SK-N-SH (cell line): ENCODE measurements at regions not wholly inside any gene's neighbourhood (a gene's known extent, or its start where the extent isn't known, plus 50 kb on each side); places are given as distances from the start of the nearest gene placed in this dataset.

Experiments
- CTCF ChIA-PET: fragments of 300-600, 350-600 bp; formaldehyde crosslinking; extraction: SDS; loops from one replicate; lab custom pipeline; 2021; lab: Yijun Ruan, JAX
- POLR2A ChIA-PET: fragments of 350-600 bp; sonication (Branson Sonifier 250); formaldehyde crosslinking; extraction: SDS; loops from one replicate; lab custom pipeline; 2020; ENCODE audit warnings: antibody characterized with exemption, inconsistent platforms; lab: Yijun Ruan, JAX
- DNase-seq: peaks from one replicate; pipeline ENCODE4 v3.0.0; 2012
- H2AFZ ChIP-seq: fragments of 200-600 bp; sonication (generic); 2 replicates; pipeline ENCODE4 v1.8.1; 2016; ENCODE audit warnings: antibody characterized with exemption, mild to moderate bottlenecking, low read depth
- H3F3A ChIP-seq: fragments of 200-600 bp; sonication (generic); replicated peaks from 2 replicates; pipeline ENCODE3; 2016; ENCODE audit warnings: antibody characterized with exemption, mild to moderate bottlenecking; ENCODE audit not compliant: insufficient read depth
- H3K27ac ChIP-seq, 2 experiments: fragments of 200-500 bp in 1 of 2; fragments of 200-600 bp in 1 of 2; sonication (Bioruptor generic) in 1 of 2; sonication (generic), shearing (Covaris generic) in 1 of 2; 2 replicates each; pipeline versions ENCODE4 v1.5.1 to v1.6.1; 2014 to 2016; ENCODE audit warnings: low read depth in 2 of 2, inconsistent platforms in 1 of 2, low read length in 1 of 2, mild to moderate bottlenecking in 1 of 2, mixed read lengths in 1 of 2
- H3K27me3 ChIP-seq: fragments of 200-600 bp; sonication (generic), shearing (Covaris generic); 2 replicates; pipeline ENCODE4 v1.6.1; 2016; ENCODE audit warnings: mixed run types; ENCODE audit not compliant: insufficient read depth
- H3K36me3 ChIP-seq, 2 experiments: fragments of 200-500 bp in 1 of 2; fragments of 200-600 bp in 1 of 2; sonication (Bioruptor generic) in 1 of 2; sonication (generic) in 1 of 2; replicated peaks in 1 of 2; 2 replicates each; pipeline versions ENCODE3 to v1.5.1; 2014 to 2016; ENCODE audit warnings: low read length in 1 of 2, mild to moderate bottlenecking in 1 of 2; ENCODE audit not compliant: insufficient read depth in 2 of 2, control insufficient read depth in 1 of 2
- H3K4me1 ChIP-seq, 2 experiments: fragments of 200-500 bp in 1 of 2; fragments of 200-600 bp in 1 of 2; sonication (Bioruptor generic) in 1 of 2; sonication (generic), shearing (Covaris generic) in 1 of 2; 2 replicates each; pipeline versions ENCODE4 v1.5.1 to v1.6.1; 2014 to 2016; ENCODE audit warnings: low read depth in 1 of 2, low read length in 1 of 2, mixed run types in 1 of 2; ENCODE audit not compliant: insufficient read depth in 2 of 2, control insufficient read depth in 1 of 2
- H3K4me2 ChIP-seq: fragments of 200-600 bp; sonication (generic), shearing (Covaris generic); 2 replicates; pipeline ENCODE4 v1.6.1; 2017; ENCODE audit warnings: mixed run types
- H3K4me3 ChIP-seq, 2 experiments: fragments of 200-500 bp in 1 of 2; fragments of 200-600 bp in 1 of 2; sonication (Bioruptor generic) in 1 of 2; sonication (generic), shearing (Covaris generic) in 1 of 2; 2 replicates each; pipeline versions ENCODE4 v1.5.1 to v1.8.1; 2014 to 2016; ENCODE audit warnings: low read depth in 2 of 2, inconsistent platforms in 1 of 2, low read length in 1 of 2, mild to moderate bottlenecking in 1 of 2, mixed read lengths in 1 of 2, moderate library complexity in 1 of 2
- H3K79me2 ChIP-seq: fragments of 200-600 bp; sonication (generic); 2 replicates; pipeline ENCODE4 v1.8.1; 2017; ENCODE audit warnings: mild to moderate bottlenecking; ENCODE audit not compliant: insufficient read depth
- H3K9ac ChIP-seq: fragments of 200-600 bp; sonication (generic); 2 replicates; pipeline ENCODE4 v1.6.1; 2017; ENCODE audit warnings: mixed run types
- H3K9me2 ChIP-seq: fragments of 200-600 bp; sonication (generic); 2 replicates; pipeline ENCODE4 v1.6.1; 2017; ENCODE audit warnings: mixed run types
- H3K9me3 ChIP-seq: fragments of 200-600 bp; sonication (generic); 2 replicates; pipeline ENCODE4 v1.6.1; 2017; ENCODE audit warnings: mixed run types, mild to moderate bottlenecking, moderate library complexity
- H4K20me1 ChIP-seq: fragments of 200-600 bp; sonication (generic); 2 replicates; pipeline ENCODE4 v1.6.1; 2017; ENCODE audit warnings: mild to moderate bottlenecking, mixed run types; ENCODE audit not compliant: insufficient read depth
- EP300 ChIP-seq, 2 experiments: IDR thresholded peaks; 2 replicates each; pipeline versions ENCODE4 v1.4.0 to v1.6.1; 2012; ENCODE audit warnings: borderline replicate concordance in 1 of 2, low read depth in 1 of 2, low read length in 1 of 2
- FOSL2 ChIP-seq: IDR thresholded peaks from 2 replicates; pipeline ENCODE4 v1.4.0; 2012; ENCODE audit warnings: low read depth, mild to moderate bottlenecking, moderate library complexity, borderline replicate concordance
- FOXJ3 ChIP-seq: sonication (generic); formaldehyde crosslinking; IDR thresholded peaks from 2 replicates; pipeline ENCODE4 v1.5.1; 2020; ENCODE audit warnings: mild to moderate bottlenecking, missing genetic modification reagents
- FOXM1 ChIP-seq: IDR thresholded peaks from 2 replicates; pipeline ENCODE4 v1.4.0; 2012; ENCODE audit warnings: low read depth, mild to moderate bottlenecking
- GABPA ChIP-seq: IDR thresholded peaks from 2 replicates; pipeline ENCODE4 v1.4.0; 2012; ENCODE audit warnings: low read depth, mild to moderate bottlenecking
- GATA2 ChIP-seq: sonication (generic); formaldehyde crosslinking; IDR thresholded peaks from 2 replicates; pipeline ENCODE4 v1.5.0; 2020; ENCODE audit warnings: mild to moderate bottlenecking, missing genetic modification reagents
- JUND ChIP-seq: IDR thresholded peaks from 2 replicates; pipeline ENCODE4 v1.4.0; 2012
- NFIC ChIP-seq: IDR thresholded peaks from 2 replicates; pipeline ENCODE4 v1.4.0; 2012; ENCODE audit warnings: borderline replicate concordance
- NRF1 ChIP-seq: IDR thresholded peaks from 2 replicates; pipeline ENCODE4 v1.6.1; 2012; ENCODE audit warnings: low read depth, mild to moderate bottlenecking, low read length
- RAD21 ChIP-seq: IDR thresholded peaks from 2 replicates; pipeline ENCODE4 v1.6.1; 2012; ENCODE audit warnings: mild to moderate bottlenecking, low read length
- RXRA ChIP-seq: IDR thresholded peaks from 2 replicates; pipeline ENCODE4 v1.4.0; 2012; ENCODE audit warnings: low read depth, mild to moderate bottlenecking, borderline replicate concordance
- TCF12 ChIP-seq: IDR thresholded peaks from 2 replicates; pipeline ENCODE4 v1.4.0; 2012
- TEAD4 ChIP-seq: IDR thresholded peaks from 2 replicates; pipeline ENCODE4 v1.4.0; 2012; ENCODE audit warnings: mild to moderate bottlenecking, borderline replicate concordance; ENCODE audit not compliant: insufficient read depth
- YY1 ChIP-seq: IDR thresholded peaks from 2 replicates; pipeline ENCODE4 v1.4.0; 2012; ENCODE audit warnings: low read depth, mild to moderate bottlenecking
- WGBS: methylation state at CpG from one replicate; pipeline ENCODE4 v1.1.6; 2017; ENCODE audit warnings: low lambda C conversion rate; 5-methylcytosine and 5-hydroxymethylcytosine counted together
- TF ChIP-seq, protein P1 (sequence below): IDR thresholded peaks from 2 replicates; pipeline ENCODE4 v1.6.1; 2012; ENCODE audit warnings: mild to moderate bottlenecking, low read depth, low read length, moderate library complexity
- TF ChIP-seq, protein P2 (sequence below): fragments of 150-350 bp; IDR thresholded peaks from 2 replicates; pipeline ENCODE4 v1.6.1; 2017; ENCODE audit warnings: antibody characterized with exemption, low read length, low read depth, borderline replicate concordance
- TF ChIP-seq, protein P3 (sequence below): fragments of 200-600 bp; sonication (generic); IDR thresholded peaks from 2 replicates; pipeline ENCODE4 v1.6.1; 2017; ENCODE audit warnings: antibody characterized with exemption, mild to moderate bottlenecking, moderate library complexity
- TF ChIP-seq, protein P4 (sequence below): IDR thresholded peaks from 2 replicates; pipeline ENCODE4; 2012
- TF ChIP-seq, protein P5 (sequence below): fragments of 150-350 bp; IDR thresholded peaks from 2 replicates; pipeline ENCODE4 v1.6.1; 2016; ENCODE audit warnings: mild to moderate bottlenecking, low read depth, low read length

DNA sequence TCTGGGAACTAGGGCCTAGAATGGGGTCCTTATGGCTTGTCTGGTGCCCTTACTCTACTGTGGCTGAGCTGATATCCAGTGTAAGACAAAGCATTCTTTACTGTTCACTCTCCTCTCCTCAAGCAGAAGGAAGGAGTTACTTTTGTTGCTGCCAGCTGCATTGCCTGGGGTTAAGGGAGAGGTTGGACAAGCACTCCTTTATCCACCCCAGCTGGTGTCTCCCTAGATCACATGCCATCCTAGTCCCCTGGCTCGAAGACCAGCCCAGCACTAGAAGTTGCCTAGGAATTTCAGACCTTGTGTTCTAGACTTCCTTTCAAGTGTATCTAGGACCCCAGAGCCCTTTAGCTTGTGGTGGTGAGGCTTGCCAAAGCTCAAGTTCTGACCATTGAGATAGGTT is 1051.5 kb upstream of the C9orf72 start:
- H3K4me1 ChIP-seq: 0 out of 4 replicates have a peak, but pooled peaks cover 0 to 4% of the 10 kb centered on the region in 2 experiments
- TF ChIP-seq, protein P1, sequence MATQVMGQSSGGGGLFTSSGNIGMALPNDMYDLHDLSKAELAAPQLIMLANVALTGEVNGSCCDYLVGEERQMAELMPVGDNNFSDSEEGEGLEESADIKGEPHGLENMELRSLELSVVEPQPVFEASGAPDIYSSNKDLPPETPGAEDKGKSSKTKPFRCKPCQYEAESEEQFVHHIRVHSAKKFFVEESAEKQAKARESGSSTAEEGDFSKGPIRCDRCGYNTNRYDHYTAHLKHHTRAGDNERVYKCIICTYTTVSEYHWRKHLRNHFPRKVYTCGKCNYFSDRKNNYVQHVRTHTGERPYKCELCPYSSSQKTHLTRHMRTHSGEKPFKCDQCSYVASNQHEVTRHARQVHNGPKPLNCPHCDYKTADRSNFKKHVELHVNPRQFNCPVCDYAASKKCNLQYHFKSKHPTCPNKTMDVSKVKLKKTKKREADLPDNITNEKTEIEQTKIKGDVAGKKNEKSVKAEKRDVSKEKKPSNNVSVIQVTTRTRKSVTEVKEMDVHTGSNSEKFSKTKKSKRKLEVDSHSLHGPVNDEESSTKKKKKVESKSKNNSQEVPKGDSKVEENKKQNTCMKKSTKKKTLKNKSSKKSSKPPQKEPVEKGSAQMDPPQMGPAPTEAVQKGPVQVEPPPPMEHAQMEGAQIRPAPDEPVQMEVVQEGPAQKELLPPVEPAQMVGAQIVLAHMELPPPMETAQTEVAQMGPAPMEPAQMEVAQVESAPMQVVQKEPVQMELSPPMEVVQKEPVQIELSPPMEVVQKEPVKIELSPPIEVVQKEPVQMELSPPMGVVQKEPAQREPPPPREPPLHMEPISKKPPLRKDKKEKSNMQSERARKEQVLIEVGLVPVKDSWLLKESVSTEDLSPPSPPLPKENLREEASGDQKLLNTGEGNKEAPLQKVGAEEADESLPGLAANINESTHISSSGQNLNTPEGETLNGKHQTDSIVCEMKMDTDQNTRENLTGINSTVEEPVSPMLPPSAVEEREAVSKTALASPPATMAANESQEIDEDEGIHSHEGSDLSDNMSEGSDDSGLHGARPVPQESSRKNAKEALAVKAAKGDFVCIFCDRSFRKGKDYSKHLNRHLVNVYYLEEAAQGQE: no peak
- TF ChIP-seq FOXJ3 (no peak), TCF12 (no peak), RAD21 (no peak), GATA2 (no peak), FOXM1 (no peak), EP300 (IDR thresholded peaks at IDR 0.05; ENCODE audit: borderline replicate concordance in 1 of 2, low read depth in 1 of 2, low read length in 1 of 2) (no peak), JUND (no peak), FOSL2 (no peak), TEAD4 (no peak), GABPA (no peak), RXRA (no peak), NFIC (no peak), YY1 (no peak), NRF1 (no peak)
- TF ChIP-seq, protein P2, sequence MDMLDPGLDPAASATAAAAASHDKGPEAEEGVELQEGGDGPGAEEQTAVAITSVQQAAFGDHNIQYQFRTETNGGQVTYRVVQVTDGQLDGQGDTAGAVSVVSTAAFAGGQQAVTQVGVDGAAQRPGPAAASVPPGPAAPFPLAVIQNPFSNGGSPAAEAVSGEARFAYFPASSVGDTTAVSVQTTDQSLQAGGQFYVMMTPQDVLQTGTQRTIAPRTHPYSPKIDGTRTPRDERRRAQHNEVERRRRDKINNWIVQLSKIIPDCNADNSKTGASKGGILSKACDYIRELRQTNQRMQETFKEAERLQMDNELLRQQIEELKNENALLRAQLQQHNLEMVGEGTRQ: no peak
- TF ChIP-seq, protein P3, sequence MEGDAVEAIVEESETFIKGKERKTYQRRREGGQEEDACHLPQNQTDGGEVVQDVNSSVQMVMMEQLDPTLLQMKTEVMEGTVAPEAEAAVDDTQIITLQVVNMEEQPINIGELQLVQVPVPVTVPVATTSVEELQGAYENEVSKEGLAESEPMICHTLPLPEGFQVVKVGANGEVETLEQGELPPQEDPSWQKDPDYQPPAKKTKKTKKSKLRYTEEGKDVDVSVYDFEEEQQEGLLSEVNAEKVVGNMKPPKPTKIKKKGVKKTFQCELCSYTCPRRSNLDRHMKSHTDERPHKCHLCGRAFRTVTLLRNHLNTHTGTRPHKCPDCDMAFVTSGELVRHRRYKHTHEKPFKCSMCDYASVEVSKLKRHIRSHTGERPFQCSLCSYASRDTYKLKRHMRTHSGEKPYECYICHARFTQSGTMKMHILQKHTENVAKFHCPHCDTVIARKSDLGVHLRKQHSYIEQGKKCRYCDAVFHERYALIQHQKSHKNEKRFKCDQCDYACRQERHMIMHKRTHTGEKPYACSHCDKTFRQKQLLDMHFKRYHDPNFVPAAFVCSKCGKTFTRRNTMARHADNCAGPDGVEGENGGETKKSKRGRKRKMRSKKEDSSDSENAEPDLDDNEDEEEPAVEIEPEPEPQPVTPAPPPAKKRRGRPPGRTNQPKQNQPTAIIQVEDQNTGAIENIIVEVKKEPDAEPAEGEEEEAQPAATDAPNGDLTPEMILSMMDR: no peak
- TF ChIP-seq, protein P4, sequence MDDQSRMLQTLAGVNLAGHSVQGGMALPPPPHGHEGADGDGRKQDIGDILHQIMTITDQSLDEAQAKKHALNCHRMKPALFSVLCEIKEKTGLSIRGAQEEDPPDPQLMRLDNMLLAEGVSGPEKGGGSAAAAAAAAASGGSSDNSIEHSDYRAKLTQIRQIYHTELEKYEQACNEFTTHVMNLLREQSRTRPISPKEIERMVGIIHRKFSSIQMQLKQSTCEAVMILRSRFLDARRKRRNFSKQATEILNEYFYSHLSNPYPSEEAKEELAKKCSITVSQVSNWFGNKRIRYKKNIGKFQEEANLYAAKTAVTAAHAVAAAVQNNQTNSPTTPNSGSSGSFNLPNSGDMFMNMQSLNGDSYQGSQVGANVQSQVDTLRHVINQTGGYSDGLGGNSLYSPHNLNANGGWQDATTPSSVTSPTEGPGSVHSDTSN: no peak
- TF ChIP-seq, protein P5, sequence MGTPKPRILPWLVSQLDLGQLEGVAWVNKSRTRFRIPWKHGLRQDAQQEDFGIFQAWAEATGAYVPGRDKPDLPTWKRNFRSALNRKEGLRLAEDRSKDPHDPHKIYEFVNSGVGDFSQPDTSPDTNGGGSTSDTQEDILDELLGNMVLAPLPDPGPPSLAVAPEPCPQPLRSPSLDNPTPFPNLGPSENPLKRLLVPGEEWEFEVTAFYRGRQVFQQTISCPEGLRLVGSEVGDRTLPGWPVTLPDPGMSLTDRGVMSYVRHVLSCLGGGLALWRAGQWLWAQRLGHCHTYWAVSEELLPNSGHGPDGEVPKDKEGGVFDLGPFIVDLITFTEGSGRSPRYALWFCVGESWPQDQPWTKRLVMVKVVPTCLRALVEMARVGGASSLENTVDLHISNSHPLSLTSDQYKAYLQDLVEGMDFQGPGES: no peak
- no peak overlapping the region for H3K9ac ChIP-seq
- no peak overlapping the region for H3K27ac ChIP-seq
- H4K20me1 ChIP-seq: no peaks in the 10 kb centered on the region
- H3K36me3 ChIP-seq: peaks cover 0 to 7% of the 10 kb centered on the region in 2 experiments
- no peaks in the 10 kb centered on the region for H3K27me3 ChIP-seq
- H3K4me3 ChIP-seq: no peak overlapping the region
- ChIA-PET POLR2A (no interaction called here), CTCF (no interaction called here)
- no peaks in the 10 kb centered on the region for H3K79me2 ChIP-seq
- no peak for DNase-seq
- H2AFZ ChIP-seq: no peak overlapping the region
- H3K9me3 ChIP-seq: no peaks in the 10 kb centered on the region
- WGBS: 75% methylated on average over 1 of the region's 1 CpG
- H3F3A ChIP-seq: no peaks in the 10 kb centered on the region
- no peak overlapping the region for H3K4me2 ChIP-seq
- H3K9me2 ChIP-seq: no peaks in the 10 kb centered on the region
